GM21367 (cell line): ENCODE measurements at regions not wholly inside any gene's neighbourhood (a gene's known extent, or its start where the extent isn't known, plus 50 kb on each side); places are given as distances from the start of the nearest gene placed in this dataset.
"Not testable (repeated sequence)": the region's sequence is repeated elsewhere in the genome, so short reads cannot be mapped to it uniquely, and the experiment has no call there.

Experiments used
- ATAC-seq: cut with Tn5 transposase; IDR thresholded peaks from one replicate; pipeline ENCODE4 v1.9.1; 2021; ENCODE audit not compliant: unreplicated experiment

DNA sequence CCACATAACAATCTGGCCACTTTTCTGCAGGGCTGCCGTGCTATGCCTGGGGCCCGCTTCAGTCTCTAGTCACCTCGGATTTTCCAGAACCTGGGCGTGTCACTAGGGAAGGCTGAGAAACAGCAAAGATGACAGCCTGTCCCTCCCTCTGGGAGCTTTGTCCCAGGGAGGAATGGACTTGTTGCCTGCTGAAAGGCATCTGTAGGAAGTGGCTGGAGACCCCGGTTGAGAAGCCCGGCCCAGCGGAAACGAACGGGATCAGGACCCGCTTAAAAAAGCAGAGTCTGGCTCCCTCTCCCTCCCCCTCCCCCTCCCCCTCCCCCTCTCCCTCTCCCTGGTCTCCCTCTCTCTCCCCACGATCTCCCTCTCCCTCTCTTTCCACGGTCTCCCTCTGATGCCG is 149.5 kb upstream of the ZNF516 start:
- no peak for ATAC-seq

DNA sequence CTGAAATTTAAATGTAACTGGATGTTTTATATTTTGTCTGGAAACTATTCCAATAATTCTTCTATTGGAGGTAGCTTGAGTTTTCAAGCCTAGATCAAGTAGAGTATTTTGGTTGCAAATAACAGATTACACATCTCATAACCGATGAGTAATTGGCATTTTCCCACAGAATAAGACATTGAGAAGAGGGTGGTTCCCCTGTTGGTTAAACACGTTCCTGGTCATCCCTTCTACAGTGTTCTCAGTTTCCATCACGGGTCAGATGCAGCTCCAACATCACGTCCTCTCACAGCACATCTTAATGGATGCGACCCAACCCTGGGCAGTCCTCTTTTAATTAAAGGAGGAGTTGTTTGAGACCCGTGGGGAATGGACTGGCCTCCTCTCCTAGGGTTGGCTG is 149.0 kb upstream of the ZNF516 start:
- no peak for ATAC-seq

DNA sequence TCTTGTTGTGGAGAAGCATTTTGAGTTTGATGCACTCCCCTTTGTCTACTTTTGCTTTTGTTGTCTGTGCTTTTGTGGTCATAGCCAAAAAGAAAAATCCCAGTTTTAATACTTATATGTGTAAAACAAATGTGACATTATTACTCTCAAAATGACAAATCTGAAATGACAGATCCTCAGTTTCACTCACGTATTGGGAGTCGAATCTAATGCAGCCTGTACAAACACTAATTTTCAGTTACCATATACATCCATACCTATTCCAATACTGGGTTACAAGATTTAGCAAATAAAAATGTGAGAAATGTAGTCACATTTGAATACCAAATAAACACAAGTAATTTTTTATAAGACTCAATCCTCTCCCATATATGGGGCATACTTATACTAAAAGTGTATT is 148.2 kb upstream of the ZNF516 start:
- no peak for ATAC-seq

DNA sequence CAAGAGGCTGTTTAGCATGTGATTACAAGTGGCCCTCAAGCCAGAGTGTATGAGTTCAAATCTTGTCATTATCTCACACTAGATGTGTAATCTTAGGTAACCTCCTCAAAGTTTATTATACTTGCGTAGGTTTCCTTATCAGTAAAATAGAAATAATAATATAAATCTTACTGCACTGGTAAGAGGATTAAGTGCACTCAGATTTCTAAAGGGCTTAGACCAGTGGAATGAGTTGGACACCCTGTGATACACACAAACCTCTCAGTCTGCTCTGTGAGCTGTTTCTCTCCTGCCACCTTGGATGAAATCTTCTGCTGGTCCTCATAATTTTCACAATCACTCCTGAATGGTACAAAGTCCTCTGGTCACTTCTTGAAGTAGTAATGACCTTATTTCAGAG is 145.4 kb upstream of the ZNF516 start:
- no peak for ATAC-seq

DNA sequence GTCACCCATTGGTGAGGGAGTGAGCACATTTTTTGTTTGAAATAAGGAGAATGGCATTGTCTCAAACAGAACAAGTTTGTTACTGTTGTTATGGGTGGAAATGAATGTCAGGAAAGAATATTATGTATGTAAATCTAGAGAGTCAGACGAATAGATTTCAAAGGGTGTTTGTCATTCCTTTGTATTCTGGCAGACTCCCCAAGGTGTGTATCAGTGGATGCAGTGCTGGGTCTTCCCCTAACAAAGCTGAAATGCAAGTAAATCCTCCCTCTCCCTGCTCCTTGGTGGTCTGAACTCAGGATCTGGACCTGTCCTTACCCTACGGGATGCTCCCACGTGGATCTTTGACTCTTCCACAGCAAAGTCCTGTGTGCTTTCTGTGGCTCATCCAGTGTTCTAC is 139.5 kb upstream of the ZNF516 start:
- ATAC-seq: no peak

DNA sequence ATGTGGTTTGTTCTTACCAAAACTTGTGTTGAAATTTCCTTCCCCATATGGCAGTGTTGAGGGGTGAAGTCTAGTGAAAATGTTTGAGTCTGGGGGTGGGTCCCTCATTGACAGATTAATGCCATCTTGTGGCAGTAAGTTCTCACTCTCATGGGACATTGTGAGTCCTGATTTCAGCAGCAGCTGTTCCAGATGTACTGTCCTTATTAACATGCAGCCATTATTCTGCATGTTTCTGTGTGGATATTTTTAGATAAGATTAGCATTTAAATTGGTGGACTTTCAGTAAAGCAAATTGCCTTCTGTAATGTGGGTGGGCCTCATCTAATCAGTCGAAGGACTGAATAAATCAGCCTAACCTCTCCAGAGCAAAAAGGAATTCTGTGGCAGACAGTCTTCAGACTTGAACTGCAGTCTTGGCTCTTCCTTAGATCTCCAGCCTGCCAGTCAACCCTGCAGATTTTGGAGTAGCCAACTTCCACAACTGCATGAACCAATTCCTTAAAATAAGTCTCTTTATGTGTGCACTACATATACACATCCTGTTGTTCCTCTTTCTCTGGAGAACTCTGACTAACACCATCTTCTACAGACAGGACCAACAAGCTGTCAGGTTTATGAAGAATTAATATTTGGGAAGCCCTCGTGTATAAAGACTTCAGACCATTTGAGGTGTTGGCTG is 138.7 kb upstream of the ZNF516 start:
- no peak for ATAC-seq

DNA sequence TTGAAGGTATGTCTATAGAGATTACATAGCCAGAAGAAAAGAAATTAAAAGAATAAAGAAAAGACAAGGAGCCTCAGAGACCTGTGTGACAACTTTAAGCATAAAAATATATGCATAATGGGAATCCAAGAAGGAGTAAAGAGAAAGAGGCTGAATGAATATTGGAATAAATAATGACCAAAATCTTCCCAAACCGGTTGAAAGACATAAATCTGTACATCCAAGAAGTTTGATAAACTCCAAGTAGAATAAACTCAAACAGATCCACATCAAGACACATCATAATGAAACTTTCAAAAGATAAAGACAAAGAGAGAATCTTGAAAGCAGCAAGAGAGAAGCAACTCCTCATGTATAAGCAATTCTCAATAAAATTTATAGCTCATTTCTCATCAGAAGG is 132.4 kb upstream of the ZNF516 start:
- no peak for ATAC-seq

DNA sequence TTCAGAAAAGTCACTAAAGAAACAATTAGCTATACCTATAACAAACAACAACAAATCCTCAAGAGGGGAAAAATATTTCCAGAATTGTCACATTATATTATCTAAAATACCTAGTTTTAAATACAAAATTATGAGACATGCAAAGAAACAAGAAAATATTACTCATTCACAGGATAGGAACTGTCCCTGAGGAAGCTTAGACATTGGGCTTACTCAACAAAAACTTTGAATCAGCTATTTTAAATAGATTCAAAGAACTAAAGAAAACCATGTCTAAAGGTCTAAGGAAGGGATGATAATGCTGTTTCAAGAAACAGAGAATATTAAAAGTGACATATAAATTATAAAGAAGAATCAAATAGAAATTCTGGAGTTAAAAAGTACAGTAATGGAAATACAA is 131.9 kb upstream of the ZNF516 start:
- ATAC-seq: no peak

DNA sequence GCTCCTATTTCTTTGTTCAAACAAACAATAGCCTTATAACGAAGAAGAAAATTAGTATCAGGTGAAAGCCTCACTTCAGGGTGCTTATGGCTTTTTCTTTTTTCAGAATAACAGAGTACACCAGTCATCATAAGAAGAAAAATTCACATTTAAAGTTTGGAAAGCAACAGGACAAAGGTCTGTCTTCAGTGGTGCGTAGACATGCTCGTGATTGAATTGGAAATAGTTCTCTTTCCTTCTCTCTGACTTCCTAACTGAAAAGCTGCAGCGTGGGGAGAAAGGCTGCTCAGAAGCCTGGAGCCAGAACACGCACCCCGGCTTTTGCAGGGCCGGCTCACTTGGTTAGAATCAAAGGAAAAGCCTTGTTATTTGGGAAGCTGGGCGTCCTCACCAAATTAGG is 127.6 kb upstream of the ZNF516 start:
- ATAC-seq: no peak

DNA sequence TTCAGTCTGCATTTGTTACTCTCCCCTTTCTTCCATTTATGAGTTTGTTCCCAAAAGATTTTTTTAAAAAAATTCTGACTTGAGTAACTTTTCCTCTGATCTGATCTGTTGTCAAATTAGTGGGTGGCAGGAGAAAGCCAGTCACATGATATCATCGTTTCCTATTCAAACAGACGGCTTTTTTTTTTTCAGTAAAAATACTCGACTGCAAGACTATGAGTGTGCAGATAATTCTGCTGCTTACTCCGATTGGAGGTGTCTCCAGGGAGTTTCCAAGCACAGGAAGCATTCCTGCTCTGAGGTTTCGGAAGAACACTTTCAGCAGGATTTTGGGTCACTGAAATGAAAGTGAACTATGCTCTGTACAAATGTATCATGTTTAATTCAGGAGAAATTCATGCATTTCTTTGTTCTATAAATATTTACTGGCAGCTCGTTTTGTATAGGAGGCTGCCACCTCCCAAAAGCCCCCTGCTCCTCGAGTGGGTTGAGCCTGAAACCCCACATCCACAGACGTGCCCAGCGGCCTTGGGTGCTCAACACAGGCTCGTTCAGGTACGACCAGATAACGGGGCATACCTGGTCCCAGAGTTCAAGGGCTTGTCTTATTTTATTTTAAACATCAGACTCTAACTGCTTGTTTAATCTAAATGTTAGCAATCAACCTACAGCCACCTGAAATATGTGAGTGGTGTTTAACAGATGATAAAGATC is 126.9 kb upstream of the ZNF516 start:
- ATAC-seq: no peak

DNA sequence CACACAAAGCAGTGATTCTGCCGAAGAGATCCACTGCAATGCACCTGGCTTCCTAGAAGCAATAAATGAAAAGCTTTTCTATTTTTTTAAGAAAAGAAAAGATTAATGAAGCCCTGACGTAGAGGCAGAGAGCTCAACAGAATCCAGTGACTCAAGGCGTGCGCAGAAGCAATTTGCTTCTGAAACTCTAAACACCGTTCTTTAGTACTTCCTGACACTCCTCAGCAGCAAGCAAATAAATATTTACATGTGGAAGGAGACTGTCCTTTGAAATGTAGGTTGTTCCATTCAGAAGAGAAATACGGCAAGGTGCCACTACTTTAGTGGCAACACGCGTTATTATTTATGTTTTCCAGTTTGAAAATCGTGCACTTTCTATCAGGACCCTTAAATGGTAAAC is 126.2 kb upstream of the ZNF516 start:
- ATAC-seq: no peak

DNA sequence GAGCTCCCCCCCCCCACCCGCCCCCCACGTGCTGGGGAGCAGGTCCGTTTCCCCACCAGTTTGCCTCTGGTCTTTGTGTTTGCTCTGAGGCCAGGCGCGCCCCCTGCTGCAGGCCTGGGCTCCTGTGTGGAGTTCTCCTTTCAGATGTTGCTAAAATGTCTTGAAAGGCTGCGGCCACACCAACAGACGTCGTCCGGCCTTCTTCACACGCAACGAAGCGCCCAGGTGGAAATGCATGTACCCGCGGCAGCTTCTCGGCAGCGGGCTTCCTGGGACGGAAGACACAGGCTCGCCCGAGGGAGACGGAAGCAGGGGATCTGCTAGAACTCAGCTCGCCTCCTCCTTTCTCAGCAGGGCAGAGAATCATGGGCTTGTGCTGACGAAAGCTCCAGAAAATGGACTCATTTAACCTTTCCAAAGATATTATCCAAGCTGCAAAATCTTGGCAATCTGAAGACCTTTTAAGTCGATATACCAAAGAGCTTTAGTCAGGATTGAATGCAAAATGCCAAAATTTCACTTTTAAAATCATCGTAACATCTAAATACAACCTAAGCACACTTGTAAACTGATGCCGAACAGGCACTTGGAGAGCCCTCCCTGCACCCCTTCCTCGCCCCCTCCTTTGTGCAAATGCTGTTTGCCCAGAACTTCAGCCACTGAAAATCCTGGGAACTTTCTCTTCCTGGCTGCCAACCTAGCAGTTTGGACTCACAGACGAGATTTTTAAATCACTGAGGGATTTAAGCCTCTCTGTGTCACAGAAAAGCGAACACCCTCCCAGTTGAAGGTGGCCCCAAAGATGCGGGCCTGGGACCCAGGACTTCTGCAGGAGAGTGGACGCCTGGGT is 125.5 kb upstream of the ZNF516 start:
- peak; percentile 94 for ATAC-seq

DNA sequence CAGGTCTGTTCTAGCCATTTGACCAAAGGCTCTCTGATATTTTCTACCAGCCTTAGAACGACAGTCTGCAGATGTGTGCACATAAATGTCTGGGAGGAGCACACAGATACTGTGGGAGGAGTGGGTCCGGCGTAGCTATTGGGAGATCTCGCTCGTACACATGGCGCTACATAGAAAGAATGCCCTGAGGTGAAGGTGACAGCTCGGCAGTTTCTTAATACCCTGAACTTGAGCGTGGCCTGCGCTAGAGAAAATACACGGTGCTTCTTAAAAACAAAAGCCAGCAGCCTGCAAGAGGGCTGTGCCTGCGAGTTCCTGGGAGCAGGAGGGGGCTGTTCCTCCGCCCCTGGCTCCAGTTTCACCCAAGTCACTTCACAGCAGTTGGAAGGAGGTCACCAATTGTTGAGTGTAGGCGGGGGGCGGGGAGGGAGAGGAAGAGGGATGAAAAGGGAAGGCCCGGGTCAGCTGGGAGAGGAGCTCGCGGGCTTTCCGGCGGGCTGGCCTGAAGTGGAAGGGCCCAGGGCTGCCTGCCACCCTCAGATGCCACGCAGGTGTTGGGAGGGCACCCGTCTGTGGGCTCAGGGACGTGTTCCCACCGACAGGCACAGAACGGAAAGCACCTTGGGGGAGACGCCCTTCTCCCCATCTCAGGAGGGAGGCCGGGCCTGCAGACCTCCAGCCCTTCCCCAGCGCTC is 124.7 kb upstream of the ZNF516 start:
- peak; percentile 20 for ATAC-seq

DNA sequence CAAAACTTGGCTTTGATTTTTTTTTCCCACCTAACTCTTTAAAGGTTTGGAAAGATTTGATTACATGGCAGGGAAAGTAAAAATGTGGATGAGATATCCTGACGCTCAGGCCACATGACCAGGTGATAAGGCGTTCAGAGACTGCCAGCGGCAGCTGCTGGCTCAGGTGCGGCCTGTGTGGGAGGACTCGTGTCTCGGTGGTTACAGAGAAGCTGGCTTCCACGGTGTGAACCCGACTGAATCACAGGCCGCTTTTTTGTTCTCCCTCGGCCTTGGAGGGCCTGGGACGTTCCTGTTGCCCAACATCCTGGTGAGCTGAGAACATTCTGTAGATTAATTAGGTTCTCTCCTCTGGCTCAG is 124.2 kb upstream of the ZNF516 start:
- ATAC-seq: no peak

DNA sequence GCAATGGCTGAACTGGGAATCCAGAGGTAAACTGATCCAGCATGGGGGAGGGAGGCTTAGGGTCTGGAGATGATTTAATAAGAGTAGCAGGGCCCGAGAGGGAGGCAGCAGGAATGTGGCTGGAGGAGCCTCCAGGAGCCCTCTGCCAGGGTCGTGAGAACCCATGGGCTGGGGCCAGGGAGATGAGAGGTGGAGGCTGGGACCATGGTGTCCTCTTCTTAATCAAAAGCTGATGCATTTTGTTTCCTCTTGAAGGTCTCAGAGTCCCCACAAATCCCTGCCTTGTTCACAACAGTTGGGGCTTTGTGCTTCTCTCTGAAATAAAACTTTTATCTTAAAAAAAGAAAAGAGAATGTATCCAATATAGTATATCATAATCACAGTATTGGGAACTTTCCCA is 123.7 kb upstream of the ZNF516 start:
- ATAC-seq: no peak

DNA sequence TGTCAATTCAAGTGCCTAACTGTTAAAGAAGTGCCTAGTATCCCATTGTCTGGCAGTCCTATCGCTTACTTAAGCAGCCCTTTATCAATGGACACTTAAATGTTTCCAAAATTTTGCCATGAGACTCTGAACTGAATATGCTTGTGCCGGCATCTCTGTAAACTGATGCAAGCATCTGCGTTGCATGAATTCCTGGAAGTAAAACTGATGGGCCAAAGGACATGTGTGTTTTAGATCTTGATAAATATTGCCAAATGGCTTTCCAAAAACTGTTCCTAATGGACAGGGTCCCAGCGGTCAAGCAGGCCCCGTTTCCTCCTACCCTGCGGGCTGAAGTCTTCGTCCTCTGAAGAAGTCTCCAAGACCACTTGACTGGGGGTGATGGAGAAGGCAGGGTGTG is 121.3 kb upstream of the ZNF516 start:
- ATAC-seq: no peak

DNA sequence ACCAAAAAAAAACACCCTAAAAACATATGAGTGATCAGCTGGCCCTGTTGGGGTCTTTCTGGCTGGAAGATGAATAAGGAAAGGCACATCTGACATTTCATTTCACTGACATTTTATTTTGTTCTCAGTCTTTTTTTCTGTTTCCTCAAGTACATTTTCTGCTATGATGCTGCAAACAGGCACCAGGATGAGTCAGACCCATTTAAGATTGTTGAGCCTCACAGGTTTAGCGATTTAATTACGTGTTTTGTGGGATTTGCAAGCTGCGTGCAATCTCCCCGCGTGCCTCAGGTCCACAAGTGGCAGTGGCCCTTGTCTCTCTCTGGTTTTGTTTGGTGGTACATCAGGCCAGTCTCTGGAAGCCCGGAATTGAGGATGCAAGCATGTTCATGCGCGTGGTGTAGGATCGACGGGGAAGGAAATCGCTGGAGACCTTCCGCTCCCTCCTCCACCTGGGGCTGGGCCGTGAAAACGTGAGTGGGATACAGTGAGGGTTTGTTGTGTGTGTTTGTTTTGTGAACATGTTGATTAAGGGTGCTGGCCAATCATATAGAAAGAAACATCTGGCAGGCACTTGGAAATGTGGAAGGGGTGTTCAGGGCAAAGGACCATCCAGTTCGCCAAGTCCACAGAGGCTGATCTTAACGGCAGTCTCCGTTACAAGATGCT is 120.2 kb upstream of the ZNF516 start:
- no peak for ATAC-seq

DNA sequence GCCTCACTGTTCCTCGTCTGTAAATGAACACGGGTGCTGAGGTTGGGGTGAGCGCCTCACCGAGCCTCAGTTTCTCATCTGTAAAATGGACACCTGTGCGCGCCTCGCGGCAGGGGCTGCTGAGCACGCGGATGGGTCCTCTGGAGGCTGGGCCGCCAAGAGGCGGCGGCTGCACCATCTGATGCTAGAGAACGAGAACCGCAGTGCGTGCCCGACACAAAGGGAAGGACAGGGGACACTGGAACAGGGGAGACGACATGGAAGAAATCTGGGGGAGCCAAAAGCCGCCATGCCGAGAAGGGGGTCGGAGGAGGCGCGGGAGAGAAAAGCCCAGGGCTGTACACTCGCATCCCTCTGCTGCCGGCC is 118.7 kb upstream of the ZNF516 start:
- ATAC-seq: no peak

DNA sequence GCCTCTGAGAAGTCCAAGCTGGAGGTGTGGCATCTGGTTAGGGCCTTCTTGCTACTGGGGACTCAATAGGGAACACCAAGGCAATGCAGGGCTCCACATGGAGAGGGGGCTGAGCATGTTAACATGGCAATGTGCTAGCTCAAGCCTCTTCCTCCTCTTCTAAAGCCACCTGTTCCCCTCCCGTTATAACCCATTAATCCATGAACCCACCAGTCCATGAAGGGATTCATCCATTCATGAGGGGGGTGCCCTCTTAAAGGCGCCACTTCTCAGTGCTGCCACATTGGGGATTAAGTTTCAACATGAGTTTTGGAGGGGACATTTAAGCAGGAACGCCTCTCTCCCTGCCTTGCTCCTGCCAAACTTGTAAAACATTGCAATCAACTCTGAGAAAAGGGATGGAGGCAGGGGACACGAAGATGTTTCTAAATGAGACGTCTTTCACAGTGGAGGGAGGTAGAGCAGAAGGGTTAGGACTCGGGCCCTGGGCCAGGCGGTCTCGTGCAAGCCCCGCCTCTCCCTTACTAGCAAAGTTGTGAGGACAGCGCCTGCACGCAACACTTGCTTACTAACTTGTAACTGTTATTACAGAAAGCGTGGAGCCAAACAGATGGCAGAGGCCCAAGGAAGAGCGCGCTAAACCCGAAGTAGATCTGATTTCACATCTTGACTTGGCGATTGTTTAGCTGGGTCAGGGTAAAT is 118.2 kb upstream of the ZNF516 start:
- ATAC-seq: no peak

DNA sequence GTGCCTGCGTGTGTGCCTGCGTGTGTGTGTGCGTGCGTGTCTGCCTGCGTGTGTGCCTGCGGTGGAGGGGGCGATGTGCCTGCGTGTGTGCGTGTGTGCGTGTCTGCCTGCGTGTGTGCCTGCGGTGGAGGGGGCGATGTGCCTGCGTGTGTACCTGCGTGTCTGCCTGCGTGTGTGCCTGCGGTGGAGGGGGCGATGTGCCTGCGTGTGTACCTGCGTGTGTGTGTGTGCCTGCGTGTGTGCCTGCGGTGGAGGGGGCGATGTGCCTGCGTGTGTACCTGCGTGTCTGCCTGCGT is 116.7 kb upstream of the ZNF516 start:
- ATAC-seq: not testable (repeated sequence)
